GM12878 (cell line): ENCODE measurements at regions not wholly inside any gene's neighbourhood (a gene's known extent, or its start where the extent isn't known, plus 50 kb on each side); places are given as distances from the start of the nearest gene placed in this dataset.

Experiments used
- ATAC-seq: fragments of 200-7000 bp; cut with Tn5 transposase; 3 replicates; pipeline ENCODE4 v1.9.1; 2020; ENCODE audit warnings: mild to moderate bottlenecking, moderate library complexity
- BruUV-seq: library from RNA; stranded (reverse); fragments of 400-500 nt; replicated peaks from 2 replicates; lab custom pipeline; 2021; lab: Mats Ljungman, UMichigan
- CTCF ChIA-PET: fragments of 300-600 bp; sonication (Branson Sonifier 250); formaldehyde crosslinking; extraction: SDS; loops from one replicate; lab custom pipeline; 2021; ENCODE audit warnings: inconsistent platforms; lab: Yijun Ruan, JAX
- POLR2A ChIA-PET: fragments of 350-600 bp; formaldehyde crosslinking; extraction: SDS; loops from one replicate; lab custom pipeline; 2021; ENCODE audit warnings: inconsistent platforms; lab: Charles Lee
- RAD21 ChIA-PET: fragments of 300-600 bp; sonication (Branson Sonifier 250); formaldehyde crosslinking; loops from one replicate; lab custom pipeline; 2023; ENCODE audit warnings: antibody characterized with exemption; ENCODE audit not compliant: unreplicated experiment; lab: Charles Lee
- SMC1A ChIA-PET: fragments of 300-600 bp; sonication (Branson Sonifier 250); formaldehyde crosslinking; loops from one replicate; lab custom pipeline; 2023; ENCODE audit not compliant: unreplicated experiment, uncharacterized antibody; lab: Charles Lee
- DNase-seq: peaks from one replicate; pipeline ENCODE4 v3.0.0-alpha.2; 2011; ENCODE audit warnings: low read depth, low spot score
- FAIRE-seq: peaks from 3 replicates; lab custom pipeline; 2011; peaks lifted over from hg19 to GRCh38; lab: Jason Lieb, UNC
- H2AFZ ChIP-seq: 2 replicates; pipeline ENCODE4 v1.6.0; 2011; ENCODE audit warnings: low read depth, low read length, control low read depth; ENCODE audit not compliant: control insufficient read depth
- H3K27ac ChIP-seq: 2 replicates; pipeline ENCODE4 v1.5.1; 2011; ENCODE audit warnings: control low read depth; ENCODE audit not compliant: control insufficient read depth, insufficient read depth
- H3K27me3 ChIP-seq, 2 experiments: replicated peaks in 1 of 2; 2 replicates each; pipeline versions ENCODE4 v1.6.0 to v1.6.1; 2011; ENCODE audit warnings: low read length in 1 of 2; ENCODE audit not compliant: control insufficient read depth in 2 of 2, insufficient read depth in 2 of 2
- H3K36me3 ChIP-seq, 2 experiments: 2 replicates each; pipeline ENCODE4 v1.5.1; 2011; ENCODE audit warnings: low read length in 1 of 2; ENCODE audit not compliant: control insufficient read depth in 2 of 2, insufficient read depth in 2 of 2
- H3K4me1 ChIP-seq: 2 replicates; pipeline ENCODE4 v1.6.1; 2011; ENCODE audit warnings: mild to moderate bottlenecking, low read length, moderate library complexity, mixed read lengths; ENCODE audit not compliant: control insufficient read depth, insufficient read depth
- H3K4me2 ChIP-seq: 2 replicates; pipeline ENCODE4 v1.6.0; 2011; ENCODE audit warnings: control low read depth; ENCODE audit not compliant: control insufficient read depth, insufficient read depth
- H3K4me3 ChIP-seq: fragments of 200-600 bp; sonication (generic); 2 replicates; pipeline ENCODE4 v1.5.1; 2016
- H3K79me2 ChIP-seq: 2 replicates; pipeline ENCODE4 v1.6.0; 2011; ENCODE audit warnings: low read length; ENCODE audit not compliant: control insufficient read depth, insufficient read depth
- H3K9ac ChIP-seq: 2 replicates; pipeline ENCODE4 v1.8.0; 2011; ENCODE audit warnings: low read length, control low read depth, mixed read lengths; ENCODE audit not compliant: control insufficient read depth, insufficient read depth
- H3K9me3 ChIP-seq: replicated peaks from 3 replicates; pipeline ENCODE4 v1.5.1; 2011; ENCODE audit warnings: mild to moderate bottlenecking, low read length; ENCODE audit not compliant: control insufficient read depth, insufficient read depth
- H4K20me1 ChIP-seq: 2 replicates; pipeline ENCODE4 v1.6.0; 2011; ENCODE audit not compliant: control insufficient read depth, insufficient read depth
- EED ChIP-seq: sonication (generic); IDR thresholded peaks from 2 replicates; pipeline ENCODE4 v1.6.1; 2016; ENCODE audit warnings: antibody characterized with exemption, low read depth
- FOXM1 ChIP-seq: IDR thresholded peaks from 2 replicates; pipeline ENCODE4 v1.6.1; 2012; ENCODE audit warnings: low read depth, mild to moderate bottlenecking, inconsistent platforms, low read length, moderate library complexity
- IKZF1 ChIP-seq: fragments of 450-650 bp; conservative IDR thresholded peaks from 2 replicates; pipeline ENCODE4 v1.6.1; 2017; ENCODE audit warnings: antibody characterized with exemption, mild to moderate bottlenecking
- IKZF2 ChIP-seq, 2 experiments: fragments of 450-650 bp; IDR thresholded peaks; 2 replicates each; pipeline ENCODE4 v1.6.1; 2017; ENCODE audit warnings: mild to moderate bottlenecking in 2 of 2, moderate library complexity in 2 of 2
- MTA3 ChIP-seq: IDR thresholded peaks from 2 replicates; pipeline ENCODE4 v1.6.1; 2012; ENCODE audit warnings: low read length, inconsistent platforms, borderline replicate concordance
- NFIC ChIP-seq: IDR thresholded peaks from 2 replicates; pipeline ENCODE4 v1.6.1; 2012; ENCODE audit warnings: low read depth, mild to moderate bottlenecking, inconsistent platforms, low read length, moderate library complexity
- RCOR1 ChIP-seq: conservative IDR thresholded peaks from 2 replicates; pipeline ENCODE4 v1.6.1; 2012; ENCODE audit warnings: low read depth, low read length, improper control_type of control experiment
- RUNX3 ChIP-seq: IDR thresholded peaks from 2 replicates; pipeline ENCODE4 v1.6.1; 2012; ENCODE audit warnings: low read length, inconsistent platforms
- SMC3 ChIP-seq: IDR thresholded peaks from 2 replicates; pipeline ENCODE4 v1.6.1; 2011; ENCODE audit warnings: low read length, improper control_type of control experiment, borderline replicate concordance
- SPI1 ChIP-seq: IDR thresholded peaks from 2 replicates; pipeline ENCODE4 v1.6.1; 2011; ENCODE audit warnings: low read depth, mild to moderate bottlenecking, low read length, moderate library complexity, borderline replicate concordance; ENCODE audit not compliant: insufficient read depth
- SUPT20H ChIP-seq: IDR thresholded peaks from 2 replicates; pipeline ENCODE4 v1.6.1; 2011; ENCODE audit warnings: low read depth, mild to moderate bottlenecking, low read length, moderate library complexity, borderline replicate concordance; ENCODE audit not compliant: control insufficient read depth
- TAF1 ChIP-seq: IDR thresholded peaks from 2 replicates; pipeline ENCODE4 v1.6.1; 2011; ENCODE audit warnings: mild to moderate bottlenecking, low read depth, low read length, borderline replicate concordance
- WGBS: methylation state at CpG from one replicate; pipeline ENCODE4 v1.1.6; 2016; ENCODE audit warnings: low lambda C conversion rate; ENCODE audit not compliant: insufficient replicate concordance, insufficient coverage; ENCODE audit errors: missing lambda C conversion rate; 5-methylcytosine and 5-hydroxymethylcytosine counted together
- in situ Hi-C: fragments of 300-500 bp; cut with MboI; formaldehyde crosslinking; loops from 9 replicates; pipeline ENCODE4 v1.14.3; 2018; ENCODE audit warnings: mixed read lengths
- intact Hi-C: fragments of 100-400 bp; cut with micrococcal nuclease; formaldehyde crosslinking; loops from one replicate; pipeline ENCODE4 v1.14.2; 2022; ENCODE audit not compliant: unreplicated experiment
- TF ChIP-seq, protein P1 (sequence below): IDR thresholded peaks from 2 replicates; pipeline ENCODE4 v1.6.1; 2012; ENCODE audit warnings: low read length, inconsistent platforms

DNA sequence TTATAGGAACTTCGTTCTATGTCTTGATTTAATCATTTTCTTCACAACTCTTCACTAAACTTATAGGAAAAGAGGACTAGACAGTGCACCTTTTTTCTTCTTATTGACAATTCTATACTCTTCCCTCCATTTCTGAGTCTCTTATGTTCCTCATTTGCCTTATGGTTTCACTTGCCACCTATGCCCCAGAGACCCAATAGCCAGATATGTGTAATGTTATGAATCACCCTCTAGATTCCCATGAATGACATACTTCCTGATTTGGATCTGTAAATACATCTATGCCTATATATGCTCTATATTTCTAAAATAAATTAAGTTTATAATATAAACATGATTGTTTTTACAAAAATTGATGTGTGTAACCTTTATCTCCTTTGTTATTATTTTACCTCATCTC lies 514.1 kb upstream of the MEF2C start (continued):
- TF ChIP-seq, protein P1, sequence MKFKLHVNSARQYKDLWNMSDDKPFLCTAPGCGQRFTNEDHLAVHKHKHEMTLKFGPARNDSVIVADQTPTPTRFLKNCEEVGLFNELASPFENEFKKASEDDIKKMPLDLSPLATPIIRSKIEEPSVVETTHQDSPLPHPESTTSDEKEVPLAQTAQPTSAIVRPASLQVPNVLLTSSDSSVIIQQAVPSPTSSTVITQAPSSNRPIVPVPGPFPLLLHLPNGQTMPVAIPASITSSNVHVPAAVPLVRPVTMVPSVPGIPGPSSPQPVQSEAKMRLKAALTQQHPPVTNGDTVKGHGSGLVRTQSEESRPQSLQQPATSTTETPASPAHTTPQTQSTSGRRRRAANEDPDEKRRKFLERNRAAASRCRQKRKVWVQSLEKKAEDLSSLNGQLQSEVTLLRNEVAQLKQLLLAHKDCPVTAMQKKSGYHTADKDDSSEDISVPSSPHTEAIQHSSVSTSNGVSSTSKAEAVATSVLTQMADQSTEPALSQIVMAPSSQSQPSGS: peak; percentile 28; the same call in 1 of the 2 replicates
- TF ChIP-seq FOXM1 (no peak), NFIC (peak; percentile 77), EED (peak; percentile 52; the same call in 1 of the 2 replicates), TAF1 (no peak), RCOR1 (no peak), IKZF2 (IDR thresholded peaks at IDR 0.05) (peak; percentile 84 to 85), IKZF1 (peak; percentile 62; the same call in 1 of the 2 replicates)

DNA sequence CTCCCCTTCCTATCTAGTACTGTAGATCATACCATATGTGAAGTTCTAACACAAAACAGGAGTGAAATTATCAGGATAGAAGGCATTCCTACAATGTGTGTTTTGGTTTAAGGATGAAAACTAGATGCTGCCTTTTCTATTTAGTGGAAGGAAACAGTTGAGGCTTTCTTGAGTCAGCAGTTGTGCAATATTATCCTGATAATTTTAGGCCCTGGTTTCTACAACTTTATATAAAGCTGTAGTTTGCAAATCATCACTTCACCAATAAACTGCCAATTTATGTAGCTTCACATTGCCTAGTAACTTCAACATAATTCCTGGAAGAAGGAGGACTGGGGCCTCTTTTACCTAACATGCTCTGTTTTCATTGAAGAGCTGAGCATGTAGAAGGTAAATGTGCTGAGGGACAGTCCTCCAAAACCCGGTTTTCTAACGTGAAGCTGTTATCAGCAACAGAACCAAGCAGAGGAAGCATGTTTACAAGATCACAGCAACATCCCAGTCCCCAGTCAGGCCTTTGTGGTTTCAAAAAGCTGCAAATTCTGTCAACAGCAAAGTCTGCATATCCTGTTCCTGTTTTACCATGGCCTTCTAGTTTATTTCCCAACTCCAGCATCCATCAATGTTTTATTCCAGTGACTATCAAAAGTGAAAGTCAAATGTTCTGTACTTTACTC lies 513.4 kb upstream of the MEF2C start:
- Histone ChIP-seq H3K79me2 (no peaks in the 10 kb centered on the region), H3K4me3 (peak overlapping the region; percentile 1; the same call in 1 of the 2 replicates), H3K27ac (peak overlapping the region; percentile 63), H3K36me3 (no peaks in the 10 kb centered on the region), H3K9ac (peak overlapping the region; percentile 21; the same call in 1 of the 2 replicates), H3K4me2 (peak overlapping the region; percentile 68), H3K9me3 (no peaks in the 10 kb centered on the region; the same call in 1 of the 3 replicates), H2AFZ (peak overlapping the region; percentile 77), H3K4me1 (peaks cover 14% of the 10 kb centered on the region), H4K20me1 (no peaks in the 10 kb centered on the region), H3K27me3 (no peaks in the 10 kb centered on the region)
- in situ Hi-C loops: no loop called here
- DNase-seq: peak; percentile 57
- peak; percentile 18 for FAIRE-seq
- intact Hi-C loops: no loop called here
- SMC1A ChIA-PET: interaction anchor here (0.7 to 2.0 kb wide), 19 partner anchors 10 to 333 kb away, joined by 3 to 8 read pairs (median 3); no protein-coding TSS in a partner anchor
- TF ChIP-seq MTA3: peak; percentile 52; the same call in 1 of the 2 replicates
- 0 out of 2 replicates have a peak, but pooled peaks have one; percentile 7 for TF ChIP-seq SMC3
- TF ChIP-seq SUPT20H: no peak
- peak; percentile 58 for TF ChIP-seq SPI1
- peak; percentile 85 for TF ChIP-seq RUNX3
- peak; percentile 26; the same call in 1 of the 2 replicates for TF ChIP-seq IKZF1
- CTCF ChIA-PET: interaction anchor here (0.7 to 1.0 kb wide), 3 partner anchors 9 to 52 kb away, joined by 3 read pairs; no protein-coding TSS in a partner anchor
- BruUV-seq: no TSS peak
- RAD21 ChIA-PET: interaction anchor here (1.0 to 1.8 kb wide), 7 partner anchors 43 to 334 kb away, joined by 3 to 11 read pairs (median 5); no protein-coding TSS in a partner anchor
- peak; percentile 79 for ATAC-seq
- 0% methylated on average over 2 of the region's 2 CpGs for WGBS
- POLR2A ChIA-PET: interaction anchor here (0.7 to 1.1 kb wide), 2 partner anchors 39 to 40 kb away, joined by 3 read pairs; no protein-coding TSS in a partner anchor
